GM21367 (cell line): ENCODE measurements at regions not wholly inside any gene's neighbourhood (a gene's known extent, or its start where the extent isn't known, plus 50 kb on each side); places are given as distances from the start of the nearest gene placed in this dataset.

Source experiments
- ATAC-seq: cut with Tn5 transposase; IDR thresholded peaks from one replicate; pipeline ENCODE4 v1.9.1; 2021; ENCODE audit not compliant: unreplicated experiment

- no peak for ATAC-seq
Observed at GRCh38 chr1:25105836-25106235, 126.5 kb downstream of the SYF2 start.

GRCh38 chr1:25104932-25105561 is 127.3 kb downstream of the SYF2 start:
- ATAC-seq: no peak

- no peak for ATAC-seq
Observed at GRCh38 chr1:25103164-25103795, 129.0 kb downstream of the SYF2 start.

GRCh38 chr1:25100151-25100833 is 132.0 kb downstream of the SYF2 start:
- no peak for ATAC-seq

GRCh38 chr1:25099343-25099951 is 132.9 kb downstream of the SYF2 start:
- no peak for ATAC-seq

GRCh38 chr1:25098717-25099116 is 133.6 kb downstream of the SYF2 start:
- ATAC-seq: no peak

- no peak for ATAC-seq
Observed at GRCh38 chr1:25096307-25097150, 135.8 kb downstream of the SYF2 start.

GRCh38 chr1:25095635-25096200 is 136.6 kb downstream of the SYF2 start:
- no peak for ATAC-seq

- no peak for ATAC-seq
Observed at GRCh38 chr1:25094995-25095394, 137.3 kb downstream of the SYF2 start.

- no peak for ATAC-seq
Observed at GRCh38 chr1:25094229-25094628, 138.1 kb downstream of the SYF2 start.

GRCh38 chr1:25091658-25092057 is 140.6 kb downstream of the SYF2 start:
- no peak for ATAC-seq

- no peak for ATAC-seq
Observed at GRCh38 chr1:25090707-25091422, 141.4 kb downstream of the SYF2 start.

GRCh38 chr1:25089772-25090171 is 142.5 kb downstream of the SYF2 start:
- ATAC-seq: no peak

- no peak for ATAC-seq
Observed at GRCh38 chr1:25088946-25089345, 143.4 kb downstream of the SYF2 start.

- ATAC-seq: no peak
Observed at GRCh38 chr1:25088180-25088701, 144.1 kb downstream of the SYF2 start.

GRCh38 chr1:25086518-25087079 is 145.7 kb downstream of the SYF2 start:
- no peak for ATAC-seq

GRCh38 chr1:25084407-25084806 is 147.9 kb downstream of the SYF2 start:
- no peak for ATAC-seq

GRCh38 chr1:25083481-25084345 is 148.6 kb downstream of the SYF2 start:
- ATAC-seq: no peak

- no peak for ATAC-seq
Observed at GRCh38 chr1:25082995-25083394, 149.3 kb downstream of the SYF2 start.
